ENCODE measurements at regions not wholly inside any gene's neighbourhood (a gene's known extent, or its start where the extent isn't known, plus 50 kb on each side); places are given as distances from the start of the nearest gene placed in this dataset.

- TF ChIP-seq, protein P1, sequence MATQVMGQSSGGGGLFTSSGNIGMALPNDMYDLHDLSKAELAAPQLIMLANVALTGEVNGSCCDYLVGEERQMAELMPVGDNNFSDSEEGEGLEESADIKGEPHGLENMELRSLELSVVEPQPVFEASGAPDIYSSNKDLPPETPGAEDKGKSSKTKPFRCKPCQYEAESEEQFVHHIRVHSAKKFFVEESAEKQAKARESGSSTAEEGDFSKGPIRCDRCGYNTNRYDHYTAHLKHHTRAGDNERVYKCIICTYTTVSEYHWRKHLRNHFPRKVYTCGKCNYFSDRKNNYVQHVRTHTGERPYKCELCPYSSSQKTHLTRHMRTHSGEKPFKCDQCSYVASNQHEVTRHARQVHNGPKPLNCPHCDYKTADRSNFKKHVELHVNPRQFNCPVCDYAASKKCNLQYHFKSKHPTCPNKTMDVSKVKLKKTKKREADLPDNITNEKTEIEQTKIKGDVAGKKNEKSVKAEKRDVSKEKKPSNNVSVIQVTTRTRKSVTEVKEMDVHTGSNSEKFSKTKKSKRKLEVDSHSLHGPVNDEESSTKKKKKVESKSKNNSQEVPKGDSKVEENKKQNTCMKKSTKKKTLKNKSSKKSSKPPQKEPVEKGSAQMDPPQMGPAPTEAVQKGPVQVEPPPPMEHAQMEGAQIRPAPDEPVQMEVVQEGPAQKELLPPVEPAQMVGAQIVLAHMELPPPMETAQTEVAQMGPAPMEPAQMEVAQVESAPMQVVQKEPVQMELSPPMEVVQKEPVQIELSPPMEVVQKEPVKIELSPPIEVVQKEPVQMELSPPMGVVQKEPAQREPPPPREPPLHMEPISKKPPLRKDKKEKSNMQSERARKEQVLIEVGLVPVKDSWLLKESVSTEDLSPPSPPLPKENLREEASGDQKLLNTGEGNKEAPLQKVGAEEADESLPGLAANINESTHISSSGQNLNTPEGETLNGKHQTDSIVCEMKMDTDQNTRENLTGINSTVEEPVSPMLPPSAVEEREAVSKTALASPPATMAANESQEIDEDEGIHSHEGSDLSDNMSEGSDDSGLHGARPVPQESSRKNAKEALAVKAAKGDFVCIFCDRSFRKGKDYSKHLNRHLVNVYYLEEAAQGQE (IDR thresholded peaks at IDR 0.05; ENCODE audit: unreplicated experiment): no peak
- TF ChIP-seq, protein P2, sequence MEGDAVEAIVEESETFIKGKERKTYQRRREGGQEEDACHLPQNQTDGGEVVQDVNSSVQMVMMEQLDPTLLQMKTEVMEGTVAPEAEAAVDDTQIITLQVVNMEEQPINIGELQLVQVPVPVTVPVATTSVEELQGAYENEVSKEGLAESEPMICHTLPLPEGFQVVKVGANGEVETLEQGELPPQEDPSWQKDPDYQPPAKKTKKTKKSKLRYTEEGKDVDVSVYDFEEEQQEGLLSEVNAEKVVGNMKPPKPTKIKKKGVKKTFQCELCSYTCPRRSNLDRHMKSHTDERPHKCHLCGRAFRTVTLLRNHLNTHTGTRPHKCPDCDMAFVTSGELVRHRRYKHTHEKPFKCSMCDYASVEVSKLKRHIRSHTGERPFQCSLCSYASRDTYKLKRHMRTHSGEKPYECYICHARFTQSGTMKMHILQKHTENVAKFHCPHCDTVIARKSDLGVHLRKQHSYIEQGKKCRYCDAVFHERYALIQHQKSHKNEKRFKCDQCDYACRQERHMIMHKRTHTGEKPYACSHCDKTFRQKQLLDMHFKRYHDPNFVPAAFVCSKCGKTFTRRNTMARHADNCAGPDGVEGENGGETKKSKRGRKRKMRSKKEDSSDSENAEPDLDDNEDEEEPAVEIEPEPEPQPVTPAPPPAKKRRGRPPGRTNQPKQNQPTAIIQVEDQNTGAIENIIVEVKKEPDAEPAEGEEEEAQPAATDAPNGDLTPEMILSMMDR (conservative IDR thresholded peaks at IDR 0.05; ENCODE audit: low read depth in 2 of 2): no peak
- no peak for TF ChIP-seq POLR2AphosphoS5 (IDR thresholded peaks at IDR 0.05; ENCODE audit: low read depth)
- TF ChIP-seq JUNB (IDR thresholded peaks at IDR 0.05; ENCODE audit: unreplicated experiment): no peak
- no peak for TF ChIP-seq CREB1 (CRISPR knock-in tag; IDR thresholded peaks at IDR 0.05; ENCODE audit: low read depth)
- no peak for TF ChIP-seq EZH2 (IDR thresholded peaks at IDR 0.05; ENCODE audit: low read depth, unreplicated experiment)
- TF ChIP-seq EZH2phosphoT487 (IDR thresholded peaks at IDR 0.05; ENCODE audit: unreplicated experiment): no peak
- TF ChIP-seq ETS1 (IDR thresholded peaks at IDR 0.05): no peak
- TF ChIP-seq ZNF331 (CRISPR knock-in tag; IDR thresholded peaks at IDR 0.05; ENCODE audit: low read depth): no peak
- no peak for TF ChIP-seq ZNF114 (CRISPR knock-in tag; IDR thresholded peaks at IDR 0.05)
- no peak for TF ChIP-seq NANOG (IDR thresholded peaks at IDR 0.05; ENCODE audit: borderline replicate concordance)
- TF ChIP-seq ZNF462 (CRISPR knock-in tag; IDR thresholded peaks at IDR 0.05): no peak
Measured at GRCh38 chr3:195007151-195007550, 263.8 kb downstream of the XXYLT1 start.

Measured in GM23338 (cell line).